ENCODE measurements at regions not wholly inside any gene's neighbourhood (a gene's known extent, or its start where the extent isn't known, plus 50 kb on each side); places are given as distances from the start of the nearest gene placed in this dataset.

DNA sequence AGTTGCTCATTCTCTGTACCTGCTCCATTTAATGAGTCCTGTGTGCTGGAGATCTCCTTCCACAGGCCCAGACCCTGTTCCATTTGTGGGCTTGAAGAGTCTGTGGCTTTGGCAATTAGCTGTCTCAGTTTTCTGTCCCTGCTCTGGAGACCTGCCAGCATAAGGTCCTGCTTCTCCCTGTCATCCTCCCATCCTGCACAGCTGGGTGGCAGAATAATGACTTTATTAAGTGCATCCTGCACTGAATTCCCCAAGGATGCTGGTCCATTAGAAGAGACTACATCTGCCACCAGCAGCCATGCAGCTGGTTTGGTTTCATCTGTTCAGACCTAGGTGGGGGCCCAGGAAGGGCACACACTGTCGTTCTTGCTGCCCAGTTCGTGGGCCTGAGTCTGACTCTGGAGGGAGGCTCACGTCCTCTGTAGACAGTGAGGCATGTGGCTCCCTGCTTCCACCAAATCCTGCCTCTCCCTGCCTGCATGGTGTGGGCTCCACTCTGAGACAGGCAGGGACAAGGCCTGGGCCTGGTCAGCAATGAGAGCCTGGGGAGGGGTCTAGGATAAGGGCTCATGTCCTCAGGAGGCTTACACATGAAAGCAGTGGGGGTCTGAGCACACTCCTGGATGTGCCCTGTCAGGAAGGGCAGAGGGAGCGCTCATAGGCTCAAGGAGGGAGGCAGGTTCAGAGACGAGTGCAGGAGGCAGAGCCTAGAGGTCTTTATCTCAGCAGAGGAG is 78.4 kb upstream of the PRR23E start:
- no peak overlapping the region for H3K27ac Mint-ChIP-seq
- H3K27me3 Mint-ChIP-seq (ENCODE audit: insufficient read depth): peaks cover 2% of the 10 kb centered on the region
- H3K4me3 Mint-ChIP-seq: no peak overlapping the region
- intact Hi-C loops (cut with micrococcal nuclease): no loop called here
- no peaks in the 10 kb centered on the region for H3K4me1 Mint-ChIP-seq (ENCODE audit: low read depth)
- no peaks in the 10 kb centered on the region for H3K36me3 Mint-ChIP-seq (ENCODE audit: low read depth)
- peaks cover 5% of the 10 kb centered on the region for H3K9me3 Mint-ChIP-seq
- no peak for DNase-seq (ENCODE audit: low spot score)

DNA sequence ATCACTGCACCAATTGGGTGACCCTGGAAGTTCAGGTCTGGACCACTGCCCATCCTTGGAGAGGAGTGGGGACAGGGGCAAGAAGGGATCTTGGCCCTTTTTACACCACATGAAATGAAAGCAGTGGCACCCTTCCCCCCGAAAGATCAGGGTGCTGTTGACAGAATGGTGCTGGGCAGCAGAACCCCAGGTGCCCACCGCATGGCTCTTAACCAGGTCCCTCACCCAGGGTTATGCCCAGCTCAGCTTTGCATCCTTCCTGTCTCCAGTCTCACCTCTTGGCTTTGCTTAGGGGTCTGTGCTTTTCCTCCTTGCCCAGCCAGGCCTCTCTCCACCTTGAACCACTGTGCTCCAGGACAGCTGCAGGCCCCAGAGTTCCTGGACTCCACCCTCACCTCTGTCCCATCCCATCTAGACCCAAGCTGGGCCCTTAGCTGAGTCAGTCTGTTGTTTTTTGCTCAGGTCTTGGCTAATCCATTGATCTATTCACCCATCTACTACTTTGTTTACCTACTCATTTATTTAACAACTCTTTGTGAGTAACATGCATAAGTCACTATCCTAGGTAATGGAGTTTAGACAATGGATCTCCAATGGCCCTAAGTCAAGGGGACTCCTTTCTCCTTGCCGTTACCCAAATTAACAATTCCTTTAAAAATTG is 77.1 kb upstream of the PRR23E start:
- H3K36me3 Mint-ChIP-seq (ENCODE audit: low read depth): no peaks in the 10 kb centered on the region
- peaks cover 6% of the 10 kb centered on the region for H3K27me3 Mint-ChIP-seq (ENCODE audit: insufficient read depth)
- H3K4me3 Mint-ChIP-seq: no peak overlapping the region
- DNase-seq (ENCODE audit: low spot score): no peak
- H3K4me1 Mint-ChIP-seq (ENCODE audit: low read depth): no peaks in the 10 kb centered on the region
- H3K9me3 Mint-ChIP-seq: peaks cover 5% of the 10 kb centered on the region
- intact Hi-C loops (cut with micrococcal nuclease): no loop called here
- no peak overlapping the region for H3K27ac Mint-ChIP-seq

DNA sequence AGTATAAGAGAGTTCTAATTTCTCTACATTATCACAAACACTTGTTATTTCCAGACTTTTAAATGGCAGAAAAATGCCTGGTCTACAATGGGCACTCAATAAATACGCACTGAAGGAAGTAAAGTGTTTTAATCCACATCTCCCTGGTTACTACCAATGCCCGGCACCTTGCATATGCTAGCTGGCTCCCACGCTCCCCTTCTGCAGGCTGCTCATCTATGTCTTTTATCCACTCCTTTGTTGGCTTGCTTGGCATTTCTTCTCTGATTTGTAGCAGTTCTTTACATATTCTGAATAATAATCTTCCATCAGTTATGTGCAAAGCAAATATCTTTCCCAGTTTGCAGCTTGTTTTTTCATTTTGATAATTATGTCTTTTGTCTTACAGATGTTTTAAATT is 74.6 kb upstream of the PRR23E start:
- Mint-ChIP-seq H3K4me1 (ENCODE audit: low read depth) (no peaks in the 10 kb centered on the region), H3K27me3 (ENCODE audit: insufficient read depth) (peaks cover 6% of the 10 kb centered on the region), H3K4me3 (no peak overlapping the region), H3K36me3 (ENCODE audit: low read depth) (no peaks in the 10 kb centered on the region), H3K9me3 (no peaks in the 10 kb centered on the region), H3K27ac (no peak overlapping the region)
- no peak for DNase-seq (ENCODE audit: low spot score)
- intact Hi-C loops (cut with micrococcal nuclease): no loop called here

DNA sequence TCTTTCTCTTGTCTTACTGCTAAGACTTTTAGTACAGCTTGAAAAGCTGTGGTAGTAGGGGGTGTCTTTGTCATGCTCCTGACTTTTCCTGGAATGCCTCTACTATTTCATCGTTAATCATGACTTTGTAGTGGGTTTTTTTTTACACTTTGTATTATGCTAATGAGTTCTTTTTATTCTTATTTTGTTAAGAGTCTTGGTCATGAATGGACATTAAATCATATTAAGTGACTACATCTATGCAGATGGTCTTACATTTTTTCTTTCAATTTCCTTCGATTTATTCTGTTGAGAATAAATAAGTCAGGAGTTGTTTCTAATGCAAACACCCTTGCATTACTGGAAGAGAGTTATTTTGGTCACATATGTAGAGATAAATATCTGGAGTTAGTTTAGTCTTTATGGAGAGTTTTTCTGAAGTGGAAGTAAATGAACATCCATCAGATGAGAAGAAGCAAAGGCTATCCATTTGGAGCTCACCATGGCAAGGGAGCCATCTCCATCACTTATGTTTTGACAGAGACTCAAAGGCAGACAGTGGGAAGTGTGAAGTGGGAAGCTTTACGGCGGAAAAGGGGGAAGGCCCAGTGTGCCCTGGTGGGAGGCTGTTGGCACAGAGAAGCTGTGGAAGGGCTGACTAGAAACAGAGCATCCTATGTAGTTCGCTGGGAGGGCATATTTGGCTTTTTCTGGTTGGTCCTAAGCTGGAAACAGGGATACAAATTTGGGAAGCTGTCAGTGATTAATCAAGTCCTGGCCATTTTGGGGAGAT is 73.1 kb upstream of the PRR23E start:
- H3K27ac Mint-ChIP-seq: no peak overlapping the region
- no peaks in the 10 kb centered on the region for H3K4me1 Mint-ChIP-seq (ENCODE audit: low read depth)
- no peak overlapping the region for H3K4me3 Mint-ChIP-seq
- DNase-seq (ENCODE audit: low spot score): no peak
- H3K36me3 Mint-ChIP-seq (ENCODE audit: low read depth): no peaks in the 10 kb centered on the region
- peaks cover 6% of the 10 kb centered on the region for H3K27me3 Mint-ChIP-seq (ENCODE audit: insufficient read depth)
- no peaks in the 10 kb centered on the region for H3K9me3 Mint-ChIP-seq
- intact Hi-C loops (cut with micrococcal nuclease): no loop called here

DNA sequence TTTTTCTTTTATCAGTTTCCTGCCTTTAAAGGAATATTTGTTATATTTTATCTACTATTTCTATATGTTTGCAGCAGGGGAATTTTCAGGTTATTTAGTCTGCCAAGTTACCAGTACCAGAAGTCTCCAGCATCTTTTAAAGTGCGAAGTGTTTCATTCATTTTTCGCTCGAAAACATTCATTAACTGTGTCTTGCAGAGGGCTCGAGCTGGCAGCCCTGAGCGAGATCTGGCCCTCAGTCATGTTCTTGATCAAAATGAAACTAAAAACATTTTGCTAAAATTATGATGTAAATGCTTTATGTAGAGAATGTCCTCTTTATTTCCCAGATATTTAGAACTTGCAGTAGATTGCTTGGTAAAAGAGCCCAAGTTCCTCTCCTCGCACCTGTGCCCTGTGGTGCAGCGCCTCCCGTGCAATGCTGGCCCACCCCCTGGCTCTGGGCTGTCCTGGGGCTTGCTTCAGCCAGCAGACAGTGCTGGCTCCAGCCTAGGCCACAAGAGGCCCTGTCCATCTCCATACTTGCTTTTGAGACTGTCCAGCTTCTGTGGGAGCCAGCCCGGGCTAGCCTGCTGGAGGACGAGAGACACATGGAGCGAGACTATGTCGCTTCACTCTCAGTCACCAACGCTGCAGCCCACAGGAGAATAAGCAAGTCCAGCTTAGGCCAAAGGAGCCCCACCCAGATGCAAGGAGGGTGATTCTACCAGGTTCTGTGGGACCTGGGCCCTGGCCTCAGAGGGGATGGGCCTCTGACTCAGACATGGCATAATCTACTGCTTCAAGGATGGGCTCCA is 71.9 kb upstream of the PRR23E start:
- H3K4me1 Mint-ChIP-seq (ENCODE audit: low read depth): no peaks in the 10 kb centered on the region
- no peaks in the 10 kb centered on the region for H3K9me3 Mint-ChIP-seq
- no peak overlapping the region for H3K27ac Mint-ChIP-seq
- intact Hi-C loops (cut with micrococcal nuclease): no loop called here
- peaks cover 6% of the 10 kb centered on the region for H3K27me3 Mint-ChIP-seq (ENCODE audit: insufficient read depth)
- no peak for DNase-seq (ENCODE audit: low spot score)
- no peak overlapping the region for H3K4me3 Mint-ChIP-seq
- H3K36me3 Mint-ChIP-seq (ENCODE audit: low read depth): no peaks in the 10 kb centered on the region

DNA sequence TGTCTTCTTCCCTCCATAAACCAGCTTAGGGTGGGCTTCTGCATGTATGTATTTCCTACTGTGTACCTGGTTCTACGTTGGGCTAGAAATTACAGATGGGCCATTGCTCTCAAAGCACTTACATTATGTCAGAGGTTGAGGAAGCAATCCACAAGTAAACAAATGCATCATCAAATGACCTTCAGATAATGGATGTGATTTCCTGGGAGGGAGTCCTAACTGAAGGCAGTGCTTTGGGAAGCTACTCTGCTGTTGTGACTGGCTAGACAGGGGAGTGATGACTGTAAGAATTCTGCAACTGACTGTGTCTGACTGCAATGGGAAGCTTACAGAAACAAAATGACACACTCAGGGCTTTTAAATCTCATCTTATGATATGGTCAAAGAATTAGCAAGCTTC is 71.0 kb upstream of the PRR23E start:
- H3K9me3 Mint-ChIP-seq: no peaks in the 10 kb centered on the region
- no peak overlapping the region for H3K27ac Mint-ChIP-seq
- DNase-seq (ENCODE audit: low spot score): no peak
- H3K4me1 Mint-ChIP-seq (ENCODE audit: low read depth): no peaks in the 10 kb centered on the region
- intact Hi-C loops (cut with micrococcal nuclease): no loop called here
- peaks cover 6% of the 10 kb centered on the region for H3K27me3 Mint-ChIP-seq (ENCODE audit: insufficient read depth)
- no peak overlapping the region for H3K4me3 Mint-ChIP-seq
- H3K36me3 Mint-ChIP-seq (ENCODE audit: low read depth): no peaks in the 10 kb centered on the region

DNA sequence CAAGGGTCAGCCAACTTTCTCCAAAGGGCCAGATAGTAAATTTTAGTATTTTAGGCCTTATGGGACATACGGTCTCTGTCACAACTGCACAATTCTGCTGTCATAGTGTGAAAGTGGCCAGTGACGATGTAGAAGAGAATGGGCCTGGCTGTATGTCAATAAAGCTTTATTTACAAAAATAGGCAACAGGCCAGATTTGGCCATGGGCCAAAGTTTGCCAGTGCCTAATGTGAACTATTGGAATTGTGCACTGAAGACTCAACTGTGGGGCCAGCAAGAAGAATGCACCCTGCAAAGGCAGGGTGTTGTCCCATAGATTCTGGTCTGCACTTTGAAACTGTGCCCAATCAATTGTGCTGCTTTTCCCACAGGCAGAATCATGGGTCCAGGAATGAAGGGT is 69.4 kb upstream of the PRR23E start:
- no peak overlapping the region for H3K27ac Mint-ChIP-seq
- no peaks in the 10 kb centered on the region for H3K36me3 Mint-ChIP-seq (ENCODE audit: low read depth)
- no peak overlapping the region for H3K4me3 Mint-ChIP-seq
- DNase-seq (ENCODE audit: low spot score): no peak
- no peaks in the 10 kb centered on the region for H3K4me1 Mint-ChIP-seq (ENCODE audit: low read depth)
- peaks cover 5% of the 10 kb centered on the region for H3K27me3 Mint-ChIP-seq (ENCODE audit: insufficient read depth)
- intact Hi-C loops (cut with micrococcal nuclease): no loop called here
- H3K9me3 Mint-ChIP-seq: no peaks in the 10 kb centered on the region

DNA sequence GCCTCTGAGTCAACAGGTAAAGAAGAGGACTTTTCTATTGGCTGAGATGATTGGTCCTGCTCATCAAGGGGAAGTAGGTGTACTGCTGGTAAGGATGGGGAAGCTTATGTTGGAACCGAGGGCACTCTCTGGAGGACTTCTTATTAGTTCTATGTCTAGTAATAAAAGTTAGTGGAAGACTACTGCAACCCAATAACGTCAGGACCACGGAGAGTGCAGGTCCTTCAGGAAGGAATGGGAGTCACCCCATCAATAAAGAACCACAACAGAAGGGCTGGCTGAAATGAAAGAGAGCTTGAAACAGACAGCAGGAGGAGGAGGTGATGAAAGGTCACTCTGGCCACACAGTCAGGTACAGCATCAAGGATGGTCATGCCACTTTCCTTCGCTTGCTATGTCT is 68.8 kb upstream of the PRR23E start:
- H3K9me3 Mint-ChIP-seq: no peaks in the 10 kb centered on the region
- no peaks in the 10 kb centered on the region for H3K36me3 Mint-ChIP-seq (ENCODE audit: low read depth)
- intact Hi-C loops (cut with micrococcal nuclease): no loop called here
- DNase-seq (ENCODE audit: low spot score): no peak
- no peak overlapping the region for H3K27ac Mint-ChIP-seq
- peaks cover 4% of the 10 kb centered on the region for H3K27me3 Mint-ChIP-seq (ENCODE audit: insufficient read depth)
- no peak overlapping the region for H3K4me3 Mint-ChIP-seq
- H3K4me1 Mint-ChIP-seq (ENCODE audit: low read depth): no peaks in the 10 kb centered on the region

DNA sequence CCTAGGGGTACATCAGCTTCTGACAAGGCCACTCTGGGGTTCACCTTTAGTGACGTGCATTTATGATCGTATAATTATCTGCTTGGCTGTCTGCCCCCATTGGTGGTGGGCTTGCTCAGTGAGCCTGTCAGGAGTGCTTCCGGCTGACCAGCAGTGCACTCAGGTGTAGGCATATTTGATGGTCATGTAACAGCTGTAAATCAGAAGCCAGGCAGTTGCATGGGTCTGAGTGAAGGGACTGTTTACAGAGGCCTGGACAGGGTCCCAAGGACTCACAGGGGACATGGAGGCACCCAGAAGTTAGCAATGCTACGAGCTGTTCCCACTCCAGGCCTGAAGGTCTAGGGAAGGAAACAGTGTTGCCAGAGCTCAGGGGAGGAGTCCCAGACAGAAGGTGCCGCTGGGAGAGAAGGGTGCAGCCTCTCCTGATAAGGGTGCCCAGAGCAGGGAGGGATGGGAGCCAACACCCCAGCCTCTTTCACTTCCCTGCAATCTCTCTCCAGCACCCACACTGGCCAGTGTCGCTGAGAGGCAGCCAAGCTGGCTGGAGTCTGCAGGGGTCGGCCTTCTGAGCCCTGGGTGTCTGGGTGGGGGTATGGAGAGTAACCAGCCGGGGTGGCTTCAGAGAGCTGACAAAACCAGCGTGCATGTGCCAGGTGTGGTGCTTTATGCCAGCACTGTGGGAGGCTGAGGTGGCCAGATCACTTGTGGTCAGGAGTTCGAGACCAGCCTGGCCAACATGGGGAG is 61.3 kb upstream of the PRR23E start:
- no peak overlapping the region for H3K4me3 Mint-ChIP-seq
- no peak overlapping the region for H3K27ac Mint-ChIP-seq
- H3K27me3 Mint-ChIP-seq (ENCODE audit: insufficient read depth): peaks cover 23% of the 10 kb centered on the region
- no peaks in the 10 kb centered on the region for H3K36me3 Mint-ChIP-seq (ENCODE audit: low read depth)
- no peaks in the 10 kb centered on the region for H3K4me1 Mint-ChIP-seq (ENCODE audit: low read depth)
- intact Hi-C loops (cut with micrococcal nuclease): no loop called here
- H3K9me3 Mint-ChIP-seq: no peaks in the 10 kb centered on the region
- DNase-seq (ENCODE audit: low spot score): no peak

DNA sequence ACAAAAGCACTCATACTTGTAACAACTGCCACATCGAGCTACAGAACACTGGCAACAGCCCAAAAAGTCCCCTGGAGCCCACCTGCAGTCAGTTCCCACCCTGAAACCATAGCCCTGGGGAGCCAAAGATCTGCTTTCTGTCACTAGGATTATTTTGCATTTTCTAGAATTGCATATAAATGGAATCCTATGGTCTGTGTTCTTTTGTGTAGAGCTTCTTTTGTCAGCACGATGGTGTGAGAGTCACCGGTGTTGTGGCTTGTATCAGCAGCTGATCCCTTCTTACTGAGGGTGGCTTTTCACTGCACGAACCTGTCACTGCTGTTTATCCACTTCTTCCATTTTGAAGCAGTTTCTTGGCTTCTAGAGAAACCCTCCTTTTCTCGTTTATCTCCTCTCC is 60.1 kb upstream of the PRR23E start:
- no peaks in the 10 kb centered on the region for H3K9me3 Mint-ChIP-seq
- no peak overlapping the region for H3K27ac Mint-ChIP-seq
- H3K27me3 Mint-ChIP-seq (ENCODE audit: insufficient read depth): peaks cover 29% of the 10 kb centered on the region
- no peaks in the 10 kb centered on the region for H3K4me1 Mint-ChIP-seq (ENCODE audit: low read depth)
- DNase-seq (ENCODE audit: low spot score): no peak
- no peak overlapping the region for H3K4me3 Mint-ChIP-seq
- H3K36me3 Mint-ChIP-seq (ENCODE audit: low read depth): no peaks in the 10 kb centered on the region
- intact Hi-C loops (cut with micrococcal nuclease): no loop called here

DNA sequence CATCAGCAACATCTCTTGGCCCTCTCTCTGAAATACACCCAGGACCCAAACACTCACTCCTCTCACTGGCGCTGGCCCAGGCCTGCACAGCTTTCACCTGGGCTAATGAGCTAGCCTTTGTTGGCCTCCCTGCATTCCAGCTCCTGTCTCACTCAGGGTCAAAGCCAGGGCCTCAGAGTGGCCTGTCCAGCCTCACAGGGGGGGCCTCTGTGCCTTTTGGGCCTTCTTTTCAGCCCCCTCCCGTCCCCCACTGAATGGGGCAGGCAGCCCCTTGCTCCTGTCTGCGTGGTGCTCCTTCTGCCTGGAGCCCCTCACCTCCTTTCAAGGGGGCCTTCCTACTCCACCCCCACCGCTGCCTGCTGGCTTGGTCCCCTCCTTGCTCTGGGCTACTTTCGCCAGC is 59.0 kb upstream of the PRR23E start:
- no peak for DNase-seq (ENCODE audit: low spot score)
- no peaks in the 10 kb centered on the region for H3K36me3 Mint-ChIP-seq (ENCODE audit: low read depth)
- no peaks in the 10 kb centered on the region for H3K9me3 Mint-ChIP-seq
- H3K4me1 Mint-ChIP-seq (ENCODE audit: low read depth): no peaks in the 10 kb centered on the region
- H3K27me3 Mint-ChIP-seq (ENCODE audit: insufficient read depth): peaks cover 29% of the 10 kb centered on the region
- intact Hi-C loops (cut with micrococcal nuclease): no loop called here
- H3K27ac Mint-ChIP-seq: no peak overlapping the region
- no peak overlapping the region for H3K4me3 Mint-ChIP-seq

DNA sequence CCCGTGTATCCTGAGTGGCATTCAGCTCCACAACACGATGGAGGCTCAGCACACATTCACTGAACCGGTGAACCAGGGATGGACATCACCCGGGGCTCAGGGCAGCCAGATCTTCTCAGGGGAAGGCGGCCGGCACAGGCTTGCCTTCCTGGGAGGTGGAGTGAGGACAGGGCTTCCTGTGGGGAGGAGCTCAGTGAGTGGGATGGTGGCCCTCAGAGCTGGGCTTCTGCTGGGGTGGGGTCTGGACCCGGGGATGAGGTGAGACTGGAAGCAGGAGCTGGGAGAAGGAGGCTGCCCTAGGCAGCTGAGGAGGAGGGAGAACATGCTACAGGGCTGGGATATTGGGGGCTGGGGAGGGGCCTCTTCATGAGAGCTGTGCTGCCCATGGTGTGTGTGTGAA is 58.5 kb upstream of the PRR23E start:
- H3K9me3 Mint-ChIP-seq: no peaks in the 10 kb centered on the region
- no peak overlapping the region for H3K4me3 Mint-ChIP-seq
- intact Hi-C loops (cut with micrococcal nuclease): no loop called here
- H3K4me1 Mint-ChIP-seq (ENCODE audit: low read depth): no peaks in the 10 kb centered on the region
- no peaks in the 10 kb centered on the region for H3K36me3 Mint-ChIP-seq (ENCODE audit: low read depth)
- H3K27ac Mint-ChIP-seq: no peak overlapping the region
- peaks cover 29% of the 10 kb centered on the region for H3K27me3 Mint-ChIP-seq (ENCODE audit: insufficient read depth)
- no peak for DNase-seq (ENCODE audit: low spot score)
